PFSK-1 (cell line): ENCODE measurements at regions not wholly inside any gene's neighbourhood (a gene's known extent, or its start where the extent isn't known, plus 50 kb on each side); places are given as distances from the start of the nearest gene placed in this dataset.

Experiments used
- POLR2AphosphoS5 ChIP-seq: IDR thresholded peaks from 2 replicates; pipeline ENCODE4 v1.6.1; 2012; ENCODE audit warnings: low read depth, mild to moderate bottlenecking, control low read depth, low read length, moderate library complexity
- REST ChIP-seq, 2 experiments: IDR thresholded peaks; 2 replicates each; pipeline versions ENCODE4 v1.6.1 to v1.8.0; 2011 to 2012; ENCODE audit warnings: low read depth in 2 of 2, low read length in 2 of 2, control low read depth in 1 of 2, inconsistent platforms in 1 of 2, mild to moderate bottlenecking in 1 of 2, moderate library complexity in 1 of 2; ENCODE audit not compliant: insufficient read depth in 1 of 2
- TAF1 ChIP-seq: IDR thresholded peaks from 2 replicates; pipeline ENCODE4 v1.6.1; 2012; ENCODE audit warnings: low read length, control low read depth, borderline replicate concordance; ENCODE audit not compliant: insufficient read depth

DNA sequence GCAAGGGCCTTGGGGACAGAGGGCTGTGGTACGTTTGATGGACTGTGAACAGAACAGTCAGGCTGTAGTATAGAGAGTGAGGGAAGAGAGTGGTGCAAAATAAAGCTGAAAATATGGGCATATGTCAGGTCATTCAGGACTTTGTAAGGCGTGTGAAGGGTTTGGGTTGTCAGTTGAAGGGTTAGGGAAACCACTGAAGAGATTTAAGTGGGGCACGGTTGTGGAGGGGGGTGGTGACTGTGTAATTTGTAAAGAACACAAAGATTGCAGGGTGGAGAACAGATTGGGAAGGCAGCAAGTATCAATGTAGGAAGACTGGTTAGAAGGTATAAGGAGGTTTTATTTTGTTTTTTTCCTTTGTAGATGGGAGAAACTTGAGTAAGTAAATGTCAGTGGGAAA is 349.8 kb downstream of the DLEU7 start:
- TF ChIP-seq REST (IDR thresholded peaks at IDR 0.05; ENCODE audit: insufficient read depth in 1 of 2, low read depth in 2 of 2, low read length in 2 of 2) (no peak), POLR2AphosphoS5 (no peak), TAF1 (no peak)
